ENCODE measurements at regions not wholly inside any gene's neighbourhood (a gene's known extent, or its start where the extent isn't known, plus 50 kb on each side); places are given as distances from the start of the nearest gene placed in this dataset.

GRCh38 chr6:156146891-156147290, 630.3 kb upstream of the ARID1B start:
- DNase-seq (ENCODE audit: low spot score), result no peak

- DNase-seq (ENCODE audit: low spot score), result no peak
Measured at GRCh38 chr6:156131221-156131903, 645.8 kb upstream of the ARID1B start.

DNA sequence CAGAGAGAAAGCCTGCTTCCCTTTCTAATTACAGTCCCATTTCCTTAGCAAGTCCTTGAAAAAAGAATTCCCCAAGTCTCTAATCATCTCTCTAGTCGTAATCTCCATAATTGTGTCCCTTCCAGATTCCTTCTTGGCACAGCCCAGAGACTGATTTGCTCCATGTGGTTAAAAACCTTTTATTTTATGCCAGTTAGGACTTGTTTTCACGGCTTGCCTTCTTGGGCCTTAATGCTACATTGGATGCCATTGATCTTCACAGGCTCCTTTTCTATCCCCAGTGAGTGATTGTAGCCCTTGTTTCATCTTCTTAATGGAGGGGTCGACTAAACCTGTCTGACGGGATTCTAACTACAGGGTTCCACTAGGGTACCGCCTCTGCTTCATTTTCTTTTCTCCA, 650.6 kb upstream of the ARID1B start:
- DNase-seq (ENCODE audit: low spot score), result no peak

- no peak for DNase-seq (ENCODE audit: low spot score)
Measured at GRCh38 chr6:156125844-156126243, 651.3 kb upstream of the ARID1B start.

DNA sequence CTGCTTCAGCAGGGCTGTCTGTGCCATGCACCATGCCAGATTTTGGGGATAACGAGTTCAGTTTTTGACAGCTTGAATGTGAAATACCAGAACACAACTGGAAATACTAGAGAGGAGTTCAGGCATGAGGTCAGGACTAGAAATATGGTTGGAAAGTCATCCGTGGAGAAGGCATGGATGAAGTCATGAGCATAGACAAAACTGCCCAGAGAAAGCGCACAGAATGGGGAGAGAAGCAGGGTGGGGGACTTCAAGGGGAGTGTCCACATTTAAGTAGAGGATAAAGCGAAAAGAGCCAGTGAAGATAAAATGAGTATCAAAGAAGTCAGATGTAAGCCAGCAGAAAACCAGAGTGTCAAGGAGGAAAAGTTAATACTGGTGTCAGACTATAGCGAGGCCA, 653.4 kb upstream of the ARID1B start:
- no peak for DNase-seq (ENCODE audit: low spot score)

DNA sequence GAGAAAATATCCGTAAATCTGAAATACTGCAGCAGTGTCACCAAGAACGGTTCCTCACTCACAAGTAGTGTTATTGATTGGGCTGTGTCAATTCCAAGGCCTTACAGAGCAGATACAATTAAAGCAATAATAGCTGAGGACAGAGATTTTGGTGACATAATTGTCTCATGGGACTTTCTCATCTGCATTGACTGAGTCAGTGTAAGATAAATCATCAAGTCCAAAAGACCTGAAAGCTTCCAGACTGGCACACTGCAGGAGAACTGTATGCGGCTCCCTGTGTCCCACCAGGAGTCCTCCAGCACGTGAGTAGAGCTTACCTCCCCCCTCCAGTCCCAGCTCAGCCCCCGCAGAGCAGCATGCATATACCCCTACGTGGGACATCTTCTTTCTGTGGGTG, 655.2 kb upstream of the ARID1B start:
- DNase-seq (ENCODE audit: low spot score), result no peak

- DNase-seq (ENCODE audit: low spot score), result no peak
Measured at GRCh38 chr6:156114541-156114940, 658.9 kb upstream of the NOX3 start.

DNA sequence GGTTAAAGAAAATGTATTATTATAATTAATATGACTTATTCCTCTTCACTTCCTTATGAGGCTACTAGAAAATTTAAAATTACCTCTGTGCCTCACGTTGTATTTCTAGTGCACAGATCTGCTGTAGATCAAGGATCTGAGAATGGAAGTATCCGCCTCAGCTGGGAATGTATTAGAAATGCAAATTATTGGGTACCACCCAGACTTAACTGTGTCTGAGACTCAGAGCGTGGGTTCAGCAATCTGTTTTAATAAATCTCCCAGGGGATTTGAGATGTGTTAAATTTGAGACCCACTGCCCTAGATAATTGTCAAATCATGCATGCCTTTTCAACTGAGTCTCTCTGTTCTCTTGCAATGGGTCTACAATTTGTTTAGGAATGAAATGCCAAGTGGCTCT, 658.0 kb upstream of the NOX3 start:
- no peak for DNase-seq (ENCODE audit: low spot score)

GRCh38 chr6:156111913-156112312, 656.3 kb upstream of the NOX3 start:
- DNase-seq (ENCODE audit: low spot score), result peak; percentile 6

- DNase-seq (ENCODE audit: low spot score), result no peak
Measured at GRCh38 chr6:156110249-156110648, 654.6 kb upstream of the NOX3 start.

- no peak for DNase-seq (ENCODE audit: low spot score)
Measured at GRCh38 chr6:156109713-156110112, 654.1 kb upstream of the NOX3 start.

GRCh38 chr6:156107624-156108101, 652.0 kb upstream of the NOX3 start:
- DNase-seq (ENCODE audit: low spot score), result peak; percentile 12

- no peak for DNase-seq (ENCODE audit: low spot score)
Measured at GRCh38 chr6:156102129-156102528, 646.5 kb upstream of the NOX3 start.

DNA sequence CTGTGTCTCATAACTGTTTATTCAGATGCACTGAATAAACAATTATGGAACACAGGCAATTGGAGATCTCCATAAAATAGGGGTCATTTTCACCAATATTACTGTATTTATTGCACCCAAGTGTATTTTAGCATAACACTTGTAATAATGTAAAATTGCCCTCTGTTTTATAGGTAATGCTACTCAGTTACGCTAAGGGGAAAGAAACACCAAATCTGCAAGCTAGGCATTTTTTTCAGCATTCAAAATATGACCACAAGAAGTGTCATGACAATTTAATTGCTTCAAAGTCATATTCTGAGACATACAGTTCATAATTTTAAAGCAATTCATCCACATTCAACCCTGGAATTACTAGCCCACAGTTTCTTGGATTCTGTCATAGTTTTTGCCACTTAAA, 643.2 kb upstream of the NOX3 start:
- DNase-seq (ENCODE audit: low spot score), result no peak

DNA sequence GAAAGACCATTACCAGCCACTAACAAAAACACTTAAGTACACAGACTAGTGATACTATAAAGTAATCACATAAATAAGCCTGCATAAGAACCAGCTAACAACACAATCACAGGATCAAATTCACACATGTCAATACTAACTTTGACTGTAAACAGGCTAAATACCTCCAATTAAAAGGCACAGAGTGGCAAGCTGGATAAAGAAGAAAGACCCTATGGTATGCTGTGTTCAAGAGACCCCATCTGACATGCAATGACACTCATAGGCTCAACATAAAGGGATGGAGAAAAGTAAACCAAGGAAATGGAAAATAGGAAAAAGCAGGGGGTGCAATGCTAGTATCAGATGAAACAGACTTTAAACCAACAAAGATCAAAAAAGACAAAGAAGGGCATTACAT, 631.8 kb upstream of the NOX3 start:
- DNase-seq (ENCODE audit: low spot score), result no peak

GRCh38 chr6:156082012-156082411, 626.4 kb upstream of the NOX3 start:
- DNase-seq (ENCODE audit: low spot score), result no peak

DNA sequence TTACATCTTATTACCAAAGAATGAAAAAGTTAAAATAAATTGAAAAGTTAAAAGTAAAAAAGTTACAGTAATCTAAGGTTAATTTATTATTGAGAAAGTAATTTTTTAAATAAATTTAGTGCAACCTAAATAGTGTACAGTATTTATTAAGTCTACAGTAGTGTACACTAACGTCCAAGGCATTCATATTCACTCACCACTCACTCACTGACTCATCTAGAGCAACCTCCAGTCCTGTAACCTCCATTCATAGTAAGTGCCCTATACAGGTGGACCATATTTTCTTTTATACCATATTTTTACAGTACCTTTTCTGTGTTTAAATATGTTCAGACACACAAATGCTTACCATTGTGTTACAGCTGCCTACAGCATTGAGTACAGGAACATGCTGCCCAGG, 624.7 kb upstream of the NOX3 start:
- no peak for DNase-seq (ENCODE audit: low spot score)

- DNase-seq (ENCODE audit: low spot score), result peak; percentile 16
Measured at GRCh38 chr6:156068881-156069280, 613.2 kb upstream of the NOX3 start.

DNA sequence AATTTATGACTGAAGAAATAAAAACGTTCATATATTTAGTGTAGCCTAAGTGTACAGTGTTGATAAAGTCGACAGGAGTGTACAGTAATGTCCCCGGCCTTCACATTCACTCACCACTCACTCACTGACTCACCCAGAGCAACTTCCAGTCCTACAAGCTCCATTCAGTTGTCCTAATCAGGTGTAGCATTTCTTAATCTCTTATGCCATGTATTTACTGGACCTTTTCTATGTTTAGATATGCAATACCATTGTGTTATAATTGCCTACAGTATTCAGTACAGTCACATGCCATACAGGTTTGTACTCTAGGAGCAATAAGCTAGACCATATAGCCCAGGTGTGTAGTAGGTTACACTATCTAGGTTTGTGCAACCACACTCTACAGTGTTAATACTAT, 610.2 kb upstream of the NOX3 start:
- no peak for DNase-seq (ENCODE audit: low spot score)

- no peak for DNase-seq (ENCODE audit: low spot score)
Measured at GRCh38 chr6:156062091-156062563, 606.5 kb upstream of the NOX3 start.

DNA sequence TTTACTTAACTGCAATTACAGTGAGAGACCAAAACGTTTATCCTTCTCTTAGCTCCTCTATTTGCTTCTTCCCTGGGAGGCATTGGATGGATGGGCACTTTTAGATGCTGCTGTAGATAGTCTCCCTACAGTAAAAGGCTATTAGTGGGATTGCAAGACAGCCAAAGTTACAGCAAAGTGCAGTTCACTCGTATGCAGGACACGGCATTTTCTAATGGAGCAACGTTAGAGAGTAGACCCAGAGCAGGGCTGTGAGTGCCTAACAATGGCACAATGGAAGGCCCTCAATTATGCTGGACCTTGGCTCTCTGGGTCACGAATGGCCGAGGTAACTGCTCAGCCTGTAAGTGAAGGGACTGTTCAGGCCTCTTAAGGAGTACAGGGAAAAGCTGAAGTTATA, 605.8 kb upstream of the NOX3 start:
- no peak for DNase-seq (ENCODE audit: low spot score)

GRCh38 chr6:156060013-156060412, 604.4 kb upstream of the NOX3 start:
- DNase-seq (ENCODE audit: low spot score), result no peak

GRCh38 chr6:156058356-156058755, 602.7 kb upstream of the NOX3 start:
- DNase-seq (ENCODE audit: low spot score), result no peak

- DNase-seq (ENCODE audit: low spot score), result no peak
Measured at GRCh38 chr6:156057869-156058268, 602.2 kb upstream of the NOX3 start.

Measured in Ammon's horn (tissue), 1 donor.